Upper lobe of left lung (tissue), 6 donors: ENCODE measurements at regions not wholly inside any gene's neighbourhood (a gene's known extent, or its start where the extent isn't known, plus 50 kb on each side); places are given as distances from the start of the nearest gene placed in this dataset.

ENCODE experiments used
- ATAC-seq, 2 donors: fragments of 200-7000 bp; cut with Tn5 transposase; one replicate each; pipeline ENCODE4 v1.9.1; 2022; ENCODE audit warnings: mild to moderate bottlenecking in 2 of 2, moderate library complexity in 2 of 2; ENCODE audit not compliant: low FRiP score in 2 of 2
- DNase-seq, 2 donors: peaks; one replicate each; pipeline ENCODE4 v3.0.0-alpha.2; 2019 to 2020
- H3K27ac ChIP-seq, 4 donors: fragments of 200-600 bp; sonication (generic); one replicate each; pipeline ENCODE4 v1.5.1; 2016 to 2019
- H3K27me3 ChIP-seq, 4 donors: fragments of 200-600 bp; sonication (generic); one replicate each; pipeline ENCODE4 v1.5.1; 2017 to 2019
- H3K36me3 ChIP-seq, 4 donors: fragments of 200-600 bp; sonication (generic); one replicate each; pipeline ENCODE4 v1.5.1; 2016 to 2019
- H3K4me1 ChIP-seq, 4 donors: fragments of 200-600 bp; sonication (generic); one replicate each; pipeline ENCODE4 v1.5.1; 2018 to 2019
- H3K4me3 ChIP-seq, 4 donors: fragments of 200-600 bp; sonication (generic); one replicate each; pipeline ENCODE4 v1.5.1; 2017 to 2019; ENCODE audit warnings: mild to moderate bottlenecking in 2 of 4, moderate library complexity in 1 of 4
- H3K9me3 ChIP-seq, 4 donors: fragments of 200-600 bp; sonication (generic); one replicate each; pipeline ENCODE4 v1.5.1; 2018 to 2019
- EP300 ChIP-seq, 4 donors: sonication (generic); formaldehyde crosslinking; IDR thresholded peaks; one replicate each; pipeline ENCODE4 v1.5.1; 2017; ENCODE audit warnings: antibody characterized with exemption in 4 of 4, control low read depth in 2 of 4
- POLR2A ChIP-seq, 4 donors: fragments of 450-650 bp; IDR thresholded peaks; one replicate each; pipeline ENCODE4 v1.5.1; 2016 to 2017; ENCODE audit warnings: antibody characterized with exemption in 4 of 4, mild to moderate bottlenecking in 2 of 4
- POLR2AphosphoS5 ChIP-seq, 2 donors: sonication (generic); formaldehyde crosslinking; IDR thresholded peaks; one replicate each; pipeline ENCODE4 v1.5.1; 2017; ENCODE audit warnings: antibody characterized with exemption in 2 of 2
- WGBS, 2 donors: methylation state at CpG; one replicate each; pipeline ENCODE4 v1.1.5; 2017 to 2018; 5-methylcytosine and 5-hydroxymethylcytosine counted together
- TF ChIP-seq, protein P1 (sequence below), 6 experiments: fragments of 450-650 bp in 4 of 6; fragments of 200-600 bp in 2 of 6; sonication (generic) in 2 of 6; IDR thresholded peaks; one replicate each; pipeline ENCODE4 v1.5.1; 2016 to 2019; ENCODE audit warnings: antibody characterized with exemption in 6 of 6
- donor health status: DM: no; HTN: no; CAD: no; lungs with moderate emphysema.
- donor health status: DM: no; HTN: yes; CAD: no; lungs with severe emphysema.

DNA sequence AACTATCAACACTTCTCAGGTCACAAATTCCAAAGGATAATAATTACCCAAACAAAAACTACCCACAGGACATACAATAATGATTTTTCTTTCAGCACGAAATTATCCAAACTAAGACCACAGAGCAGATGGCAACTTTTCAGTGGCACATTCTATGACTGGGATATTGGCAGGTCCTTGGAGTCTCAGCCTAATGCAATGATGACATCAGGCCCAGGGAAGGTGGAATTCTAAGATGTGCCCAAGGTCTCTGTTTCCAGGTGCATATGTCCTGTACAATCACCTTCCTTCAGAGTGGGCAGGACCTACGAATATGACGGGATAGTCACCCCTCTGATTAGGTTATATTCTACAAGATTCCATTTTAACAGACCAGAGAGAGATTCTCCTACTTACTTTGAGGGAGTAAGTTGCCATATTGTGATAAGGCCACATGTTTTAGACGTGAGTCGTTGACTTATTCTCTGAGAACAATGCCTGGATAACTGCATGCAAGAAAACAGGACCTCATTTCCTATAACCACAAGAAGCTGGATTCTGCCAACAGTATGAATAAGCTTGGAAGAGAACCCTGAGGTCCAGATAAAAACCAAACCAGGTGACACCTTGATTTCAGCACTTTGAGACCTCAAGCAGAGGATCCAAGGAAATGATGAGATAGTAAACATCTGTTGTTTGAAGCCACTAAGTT, 69.9 kb downstream of the ZC3H11B start:
- DNase-seq (no peak), ATAC-seq (no peak)
- Histone ChIP-seq H3K9me3 (no peaks in the 10 kb centered on the region), H3K27ac (no peak overlapping the region), H3K4me3 (no peak overlapping the region), H3K36me3 (no peaks in the 10 kb centered on the region), H3K4me1 (no peaks in the 10 kb centered on the region), H3K27me3 (no peaks in the 10 kb centered on the region)
- TF ChIP-seq POLR2AphosphoS5 (IDR thresholded peaks at IDR 0.05): no peak
- no peak for TF ChIP-seq EP300 (IDR thresholded peaks at IDR 0.05)
- TF ChIP-seq, protein P1, sequence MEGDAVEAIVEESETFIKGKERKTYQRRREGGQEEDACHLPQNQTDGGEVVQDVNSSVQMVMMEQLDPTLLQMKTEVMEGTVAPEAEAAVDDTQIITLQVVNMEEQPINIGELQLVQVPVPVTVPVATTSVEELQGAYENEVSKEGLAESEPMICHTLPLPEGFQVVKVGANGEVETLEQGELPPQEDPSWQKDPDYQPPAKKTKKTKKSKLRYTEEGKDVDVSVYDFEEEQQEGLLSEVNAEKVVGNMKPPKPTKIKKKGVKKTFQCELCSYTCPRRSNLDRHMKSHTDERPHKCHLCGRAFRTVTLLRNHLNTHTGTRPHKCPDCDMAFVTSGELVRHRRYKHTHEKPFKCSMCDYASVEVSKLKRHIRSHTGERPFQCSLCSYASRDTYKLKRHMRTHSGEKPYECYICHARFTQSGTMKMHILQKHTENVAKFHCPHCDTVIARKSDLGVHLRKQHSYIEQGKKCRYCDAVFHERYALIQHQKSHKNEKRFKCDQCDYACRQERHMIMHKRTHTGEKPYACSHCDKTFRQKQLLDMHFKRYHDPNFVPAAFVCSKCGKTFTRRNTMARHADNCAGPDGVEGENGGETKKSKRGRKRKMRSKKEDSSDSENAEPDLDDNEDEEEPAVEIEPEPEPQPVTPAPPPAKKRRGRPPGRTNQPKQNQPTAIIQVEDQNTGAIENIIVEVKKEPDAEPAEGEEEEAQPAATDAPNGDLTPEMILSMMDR (IDR thresholded peaks at IDR 0.05): no peak
- TF ChIP-seq POLR2A (IDR thresholded peaks at IDR 0.05): no peak
- 81 to 89% methylated on average over 5 of the region's 5 CpGs for WGBS, 2 donors

DNA sequence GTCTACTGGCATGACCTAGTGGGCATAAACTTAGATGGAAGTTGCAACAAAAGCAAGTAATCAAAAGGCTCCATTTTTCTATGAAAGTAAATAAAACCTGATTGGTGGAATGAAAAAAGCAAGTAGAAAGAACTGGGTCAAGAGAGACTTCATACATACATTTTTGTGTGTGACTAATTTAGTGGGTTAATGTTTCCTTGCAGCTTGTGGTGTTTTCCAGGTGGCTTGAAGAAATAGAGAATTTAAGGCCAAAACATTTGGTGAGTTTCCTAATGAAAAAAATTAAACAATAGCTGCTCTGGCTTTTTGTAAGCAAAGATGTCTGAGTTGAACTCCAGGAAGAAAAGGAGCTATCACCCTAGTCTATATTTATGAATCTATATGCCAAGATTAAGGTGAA, 71.0 kb downstream of the ZC3H11B start:
- no peaks in the 10 kb centered on the region for H3K27me3 ChIP-seq
- no peak overlapping the region for H3K4me3 ChIP-seq
- no peak for ATAC-seq
- no peak for DNase-seq
- H3K4me1 ChIP-seq: no peaks in the 10 kb centered on the region
- no peak for TF ChIP-seq POLR2AphosphoS5 (IDR thresholded peaks at IDR 0.05)
- TF ChIP-seq, protein P1 (IDR thresholded peaks at IDR 0.05): no peak
- no peak for TF ChIP-seq POLR2A (IDR thresholded peaks at IDR 0.05)
- TF ChIP-seq EP300 (IDR thresholded peaks at IDR 0.05): no peak
- no peaks in the 10 kb centered on the region for H3K9me3 ChIP-seq
- H3K27ac ChIP-seq: no peak overlapping the region
- no peaks in the 10 kb centered on the region for H3K36me3 ChIP-seq

DNA sequence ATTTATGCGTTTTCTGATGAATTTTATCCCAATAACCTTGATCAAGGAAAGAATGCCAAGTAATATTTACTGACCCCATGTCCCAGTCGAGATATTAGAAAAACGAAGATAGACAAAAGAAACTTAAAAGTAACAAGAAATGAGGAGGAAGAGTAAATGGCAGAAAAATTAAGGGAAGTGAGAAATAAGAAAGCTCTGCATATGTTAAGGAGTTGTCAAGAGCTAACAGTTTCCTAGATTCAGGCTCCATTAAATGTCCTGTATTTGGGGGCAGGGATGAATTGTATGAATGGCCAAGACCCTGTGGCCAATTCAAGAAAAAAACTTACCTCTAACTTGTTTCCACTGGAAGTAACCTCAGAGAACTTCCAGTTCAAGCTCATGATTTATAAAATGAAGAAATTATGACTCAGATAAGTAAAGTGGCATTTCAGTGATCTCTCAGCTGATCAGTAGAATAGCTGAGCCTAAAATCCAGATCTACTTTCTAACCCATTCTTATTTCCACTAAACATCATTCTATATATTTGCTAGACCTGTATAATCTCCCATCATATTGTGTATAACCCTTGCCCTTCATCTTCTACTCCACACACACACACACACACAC, 73.2 kb downstream of the ZC3H11B start:
- Histone ChIP-seq H3K27me3 (no peaks in the 10 kb centered on the region), H3K4me1 (no peaks in the 10 kb centered on the region), H3K4me3 (no peak overlapping the region), H3K27ac (no peak overlapping the region), H3K36me3 (no peaks in the 10 kb centered on the region), H3K9me3 (no peaks in the 10 kb centered on the region)
- DNase-seq: no peak
- TF ChIP-seq POLR2A (IDR thresholded peaks at IDR 0.05) (no peak), POLR2AphosphoS5 (IDR thresholded peaks at IDR 0.05) (no peak), EP300 (IDR thresholded peaks at IDR 0.05) (no peak)
- TF ChIP-seq, protein P1 (IDR thresholded peaks at IDR 0.05): no peak
- no peak for ATAC-seq
- 80 to 83% methylated on average over 3 of the region's 3 CpGs for WGBS, 2 donors

DNA sequence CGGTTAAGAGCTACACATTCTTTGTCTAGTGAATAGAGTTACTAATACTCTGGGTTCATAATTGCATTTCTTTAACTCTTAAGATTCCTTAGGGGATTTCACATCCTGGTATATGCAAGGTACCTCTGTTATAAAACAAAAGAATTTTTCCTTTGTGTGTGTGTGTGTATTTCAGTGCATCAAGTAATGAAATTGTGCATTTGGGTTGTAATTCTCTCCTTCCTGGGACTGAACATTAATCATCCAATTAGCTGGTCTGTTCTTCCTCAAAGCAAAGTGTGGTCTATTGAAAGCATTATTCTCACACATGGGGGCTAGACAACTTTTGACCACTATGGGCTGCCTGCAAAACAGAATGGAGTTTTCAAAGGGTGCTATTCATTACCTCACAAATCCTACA, 74.0 kb downstream of the ZC3H11B start:
- ATAC-seq (no peak), DNase-seq (no peak)
- Histone ChIP-seq H3K4me3 (no peak overlapping the region), H3K27ac (no peak overlapping the region), H3K36me3 (no peaks in the 10 kb centered on the region), H3K4me1 (no peaks in the 10 kb centered on the region), H3K9me3 (no peaks in the 10 kb centered on the region), H3K27me3 (no peaks in the 10 kb centered on the region)
- TF ChIP-seq POLR2AphosphoS5 (IDR thresholded peaks at IDR 0.05): no peak
- TF ChIP-seq EP300 (IDR thresholded peaks at IDR 0.05): no peak
- TF ChIP-seq, protein P1 (IDR thresholded peaks at IDR 0.05): no peak
- 60 to 74% methylated on average over 1 of the region's 1 CpG for WGBS, 2 donors

DNA sequence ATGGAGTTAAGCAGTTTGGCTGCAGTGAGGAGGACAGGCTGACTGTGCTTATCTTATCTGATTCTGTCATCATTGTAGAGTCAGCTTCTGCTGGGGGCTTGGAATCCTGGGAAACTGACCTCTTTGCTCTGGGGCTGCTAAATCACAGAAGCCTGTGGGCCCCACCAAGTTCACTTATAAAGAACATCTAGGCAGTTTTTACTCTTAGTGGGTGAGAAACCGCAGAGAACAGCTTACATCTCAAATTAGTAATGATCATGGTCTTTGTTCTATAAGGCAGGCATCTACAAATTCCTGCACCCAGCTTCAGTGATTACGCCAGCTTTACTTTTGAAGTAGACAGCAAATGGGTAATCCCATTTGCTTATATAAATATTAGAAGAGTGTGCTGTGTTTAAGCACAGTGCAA, 75.7 kb downstream of the ZC3H11B start:
- H3K27me3 ChIP-seq: no peaks in the 10 kb centered on the region
- ATAC-seq: no peak
- H3K4me1 ChIP-seq: no peaks in the 10 kb centered on the region
- 83 to 85% methylated on average over 2 of the region's 2 CpGs for WGBS, 2 donors
- no peaks in the 10 kb centered on the region for H3K36me3 ChIP-seq
- H3K4me3 ChIP-seq: no peak overlapping the region
- DNase-seq: no peak
- H3K27ac ChIP-seq: no peak overlapping the region
- TF ChIP-seq EP300 (IDR thresholded peaks at IDR 0.05): no peak
- TF ChIP-seq POLR2AphosphoS5 (IDR thresholded peaks at IDR 0.05): no peak
- H3K9me3 ChIP-seq: no peaks in the 10 kb centered on the region
